COLO829 (cell line): ENCODE measurements at regions not wholly inside any gene's neighbourhood (a gene's known extent, or its start where the extent isn't known, plus 50 kb on each side); places are given as distances from the start of the nearest gene placed in this dataset.

Source experiments
- DNase-seq: peaks from one replicate; pipeline ENCODE4 v3.0.0; 2012; ENCODE audit warnings: low spot score

DNA sequence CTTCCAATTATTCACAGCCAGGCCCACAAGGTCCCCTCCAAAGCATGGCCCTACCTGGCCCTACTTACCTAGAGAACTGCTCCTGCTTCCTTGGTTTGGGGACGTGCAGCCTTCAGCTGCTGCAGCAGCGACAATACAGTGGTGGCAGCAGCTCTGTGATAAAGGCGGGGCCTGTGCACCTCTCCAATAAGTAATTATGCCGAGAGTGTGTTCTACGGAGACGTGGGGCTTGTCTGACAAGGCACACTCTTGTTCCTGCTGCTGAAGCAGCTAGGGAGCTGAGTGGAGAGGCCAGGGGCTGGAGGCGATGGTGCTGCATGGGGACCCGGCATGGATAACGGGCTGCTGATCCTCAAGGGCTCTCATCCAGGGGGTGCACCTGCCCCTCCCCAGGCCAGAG is 98.0 kb upstream of the THY1 start:
- no peak for DNase-seq

DNA sequence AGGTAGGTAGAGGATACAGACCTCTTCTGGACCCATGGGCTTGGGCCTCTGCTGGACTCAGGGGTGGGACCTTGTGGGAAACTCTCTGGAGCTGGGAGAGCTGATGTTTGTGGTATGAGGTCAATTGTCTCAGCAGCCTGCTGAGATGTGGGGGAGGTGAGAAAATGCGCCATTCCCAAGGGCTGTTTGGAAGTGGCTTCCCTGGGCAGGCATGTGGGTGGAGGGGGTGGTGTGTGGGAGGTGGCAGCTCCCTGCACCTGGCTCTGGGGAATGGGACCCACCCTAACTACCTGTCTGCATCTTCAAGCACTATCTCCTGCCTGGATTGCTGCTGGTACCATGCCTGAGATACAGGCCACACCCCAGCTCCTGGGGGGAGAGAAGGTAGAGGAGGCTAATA is 97.4 kb upstream of the THY1 start:
- no peak for DNase-seq

DNA sequence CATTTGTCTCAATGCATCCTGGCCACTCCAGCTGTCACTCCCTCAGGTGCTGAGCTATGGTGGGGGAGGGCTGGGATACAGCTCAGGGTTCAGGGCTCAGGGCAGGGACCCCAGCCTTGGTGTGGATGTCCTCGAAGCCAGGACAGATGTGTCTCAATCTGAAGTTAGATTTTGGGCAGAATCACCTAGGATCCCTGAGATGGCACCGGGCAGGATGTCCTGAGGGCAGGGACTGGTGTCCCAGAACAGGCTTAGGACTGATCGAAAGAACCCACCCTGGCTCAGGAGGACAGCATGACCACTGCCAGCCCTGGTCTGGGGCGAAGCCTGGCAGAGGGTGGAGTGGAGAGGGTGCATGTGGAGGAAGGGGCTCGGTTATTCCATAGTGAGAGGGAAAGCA is 96.8 kb upstream of the THY1 start:
- DNase-seq: no peak

DNA sequence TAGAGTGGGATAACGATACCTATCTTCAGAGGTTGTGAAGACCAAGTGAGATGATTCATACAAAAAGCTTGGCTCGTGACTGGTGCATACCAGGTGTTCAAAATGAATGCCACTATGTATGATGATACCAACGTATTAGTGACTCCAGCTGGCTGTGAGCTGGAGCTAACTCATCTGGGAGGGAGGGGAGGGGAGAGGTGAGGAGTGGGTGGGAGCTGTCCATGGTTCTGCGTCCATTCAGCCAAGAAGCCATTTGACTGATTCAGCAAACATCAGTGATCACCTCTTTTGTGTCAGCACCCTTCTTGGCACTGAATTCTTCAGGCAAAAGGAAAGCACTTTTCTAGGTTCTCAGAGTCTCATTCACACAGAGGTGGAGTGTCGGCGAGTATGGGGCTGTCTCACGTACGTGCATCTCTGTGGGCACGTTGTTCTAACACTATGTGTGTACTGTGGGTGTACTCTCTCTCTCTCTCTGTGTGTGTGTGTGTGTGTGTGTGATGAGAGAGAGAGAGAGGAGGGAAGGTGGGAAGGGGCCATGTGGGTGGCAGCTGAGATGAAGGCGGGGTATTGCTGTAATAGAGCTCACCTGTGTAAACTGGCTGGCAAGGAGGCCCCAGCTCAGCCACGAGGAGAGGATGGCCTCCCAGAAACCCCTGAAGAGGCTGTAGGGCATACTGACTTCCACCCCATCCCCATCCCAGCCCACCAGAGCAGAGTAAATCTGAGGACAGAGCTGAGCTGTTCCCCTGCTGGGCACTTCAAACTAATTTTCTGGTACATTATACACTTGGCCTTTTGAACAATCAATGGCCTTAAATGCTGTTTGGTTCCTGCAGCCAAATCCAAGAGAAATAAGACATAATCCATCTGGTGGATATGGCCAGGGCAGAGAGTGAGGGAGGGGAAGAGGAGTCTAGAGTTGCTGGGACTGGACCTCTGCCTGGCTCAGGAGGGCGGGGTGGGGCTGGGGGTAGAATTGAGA is 96.1 kb upstream of the THY1 start:
- DNase-seq: no peak

DNA sequence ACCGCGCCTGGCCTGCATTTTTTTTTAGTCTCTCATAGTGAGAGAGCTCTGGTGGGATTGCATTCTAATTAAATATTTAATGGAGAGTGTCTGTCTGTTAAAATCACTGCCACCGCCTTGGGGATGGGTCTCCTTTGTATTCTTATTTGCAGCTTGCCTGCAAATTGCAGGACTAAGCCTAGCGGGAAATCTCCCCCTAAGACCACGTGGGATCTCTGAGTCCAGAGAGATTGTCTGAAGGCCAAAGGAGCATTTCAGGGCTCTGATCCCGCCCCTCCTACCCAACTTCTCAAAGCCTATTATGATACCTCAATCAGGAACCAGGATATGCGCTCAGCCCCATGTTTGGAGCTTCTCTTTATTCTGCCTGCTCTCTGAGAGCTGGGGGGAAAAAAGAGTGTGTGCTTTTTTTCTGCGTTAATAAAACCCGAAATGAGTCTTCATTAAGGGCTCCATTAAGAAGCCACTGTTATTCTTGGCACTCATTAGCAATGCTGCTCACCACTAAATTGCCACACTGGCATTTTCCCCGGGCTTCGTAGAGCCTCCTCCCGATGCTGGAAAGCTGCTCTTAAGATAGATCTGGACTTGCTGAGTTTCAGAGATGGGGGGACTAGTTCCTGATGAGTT is 92.9 kb upstream of the THY1 start:
- DNase-seq: no peak

DNA sequence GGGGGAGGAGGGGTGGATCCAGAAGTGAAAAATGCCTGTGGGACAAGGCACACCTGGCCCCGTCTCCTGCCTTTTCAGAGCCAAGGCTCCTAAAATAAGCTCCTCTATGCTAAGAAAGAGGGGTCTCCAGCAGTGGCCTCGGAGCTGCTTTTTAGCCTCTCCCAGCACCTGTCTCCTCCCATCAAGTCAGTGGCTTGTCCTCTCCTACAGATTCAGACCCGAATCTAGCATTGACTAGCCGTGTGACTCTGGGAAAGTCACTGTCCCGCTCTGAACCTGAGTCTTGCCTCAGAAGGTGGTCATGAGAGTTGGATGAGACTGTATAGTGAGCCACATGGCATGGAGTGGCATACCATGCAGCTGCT is 90.8 kb upstream of the THY1 start:
- DNase-seq: no peak

DNA sequence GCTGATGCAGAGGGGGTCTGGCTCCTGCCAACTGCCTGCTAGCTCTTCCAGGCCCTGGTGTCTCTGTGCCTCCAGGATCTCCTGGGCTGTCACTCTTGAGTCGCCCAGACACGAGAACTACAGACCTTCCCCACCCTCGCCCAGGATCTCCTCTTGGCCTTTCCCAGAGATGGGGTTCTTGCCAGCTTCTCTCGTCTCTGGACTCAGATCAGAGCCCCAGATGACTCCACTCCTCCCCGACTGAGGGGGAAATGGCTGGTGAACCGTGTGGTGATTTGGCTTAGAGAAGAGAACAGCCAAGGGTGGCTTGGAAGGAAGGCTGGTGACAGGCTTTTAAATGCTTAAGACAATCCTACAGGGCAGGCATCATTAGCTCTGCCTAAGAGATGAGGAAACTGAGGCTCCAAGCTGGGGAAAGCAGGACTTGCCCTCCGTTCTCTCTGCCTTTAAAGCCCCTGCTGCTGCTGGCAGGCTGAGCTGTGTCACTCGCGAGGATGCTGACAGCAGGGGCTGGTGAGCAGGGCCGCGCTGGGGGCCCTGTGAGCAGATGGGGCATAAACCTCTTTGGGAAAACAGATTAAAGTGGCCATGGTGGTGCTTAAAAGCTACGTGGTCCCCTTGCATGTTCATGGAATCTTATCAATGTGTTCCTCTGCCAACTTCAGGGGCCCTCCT is 90.3 kb upstream of the THY1 start:
- DNase-seq: no peak

DNA sequence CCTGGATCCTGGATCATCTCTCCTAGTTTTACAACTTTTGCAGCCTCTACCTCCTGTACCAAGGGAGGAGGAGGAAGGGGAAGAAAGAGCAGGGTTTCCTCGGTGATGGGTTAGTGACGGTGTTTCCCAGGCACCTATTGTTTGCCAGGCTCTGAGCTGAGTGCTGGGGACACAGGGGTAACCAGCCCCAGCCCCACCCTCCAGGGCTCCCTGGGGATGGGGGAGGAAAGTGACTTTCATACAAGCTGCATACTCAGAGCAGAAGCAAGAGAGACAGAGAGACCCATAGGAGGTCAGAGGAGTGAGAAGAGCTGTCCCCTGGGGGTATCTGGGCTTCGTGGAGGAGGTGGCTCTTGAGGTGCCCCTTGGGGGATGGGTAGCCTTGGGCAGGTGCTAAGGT is 89.4 kb upstream of the THY1 start:
- DNase-seq: no peak

DNA sequence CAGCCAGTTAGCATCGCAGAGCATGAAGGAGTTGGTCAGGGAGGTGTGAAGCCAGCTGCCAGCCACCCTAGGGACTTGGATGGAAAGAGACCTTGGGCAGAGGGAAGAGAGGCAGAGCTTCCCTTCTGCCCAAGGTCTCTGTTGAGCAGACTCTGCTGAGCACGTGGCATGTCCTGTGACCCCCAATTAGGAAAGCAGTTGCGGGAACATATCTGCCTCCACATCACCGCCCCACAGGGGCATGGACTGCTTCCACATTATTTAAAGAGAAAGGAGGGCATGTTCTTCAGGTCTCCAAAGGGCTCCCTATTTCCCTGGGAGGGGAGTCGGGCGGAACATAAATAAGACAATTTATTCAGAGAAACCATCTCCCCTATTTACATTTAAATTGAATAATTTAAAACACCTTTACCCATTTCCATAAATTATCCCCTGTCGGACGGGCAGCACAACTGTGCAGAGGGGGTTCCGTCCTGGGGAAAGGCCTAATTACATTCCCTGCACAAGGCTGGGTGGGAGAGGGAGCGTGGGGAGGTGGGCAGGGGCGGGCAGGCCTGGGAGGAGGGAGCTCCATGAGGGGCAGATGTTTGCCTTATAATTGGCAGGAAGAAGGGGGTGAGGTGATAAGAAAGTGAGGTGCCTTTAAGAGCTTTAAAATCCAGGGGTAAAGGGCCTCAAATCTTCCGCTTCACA is 88.8 kb upstream of the THY1 start:
- DNase-seq: no peak

DNA sequence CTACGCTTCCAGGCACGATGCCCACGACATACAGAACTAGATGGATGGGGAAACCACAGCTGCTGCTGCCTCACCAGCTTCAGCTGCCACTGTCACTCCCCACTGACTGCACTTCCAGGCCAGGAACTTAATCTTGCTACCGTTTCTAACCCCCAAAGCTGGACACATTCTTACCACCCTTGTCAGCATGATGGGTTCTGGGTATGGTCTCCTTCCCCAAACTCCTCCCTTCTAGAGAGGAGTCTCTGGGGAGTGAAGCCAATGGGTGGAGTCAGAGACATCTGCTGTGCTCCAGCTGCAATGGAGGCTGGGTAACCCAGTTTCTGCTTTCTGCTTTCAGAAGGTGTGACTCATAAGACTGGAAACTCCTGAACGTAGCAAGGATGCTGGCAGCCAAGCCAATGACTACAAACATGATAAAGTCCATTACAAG is 87.0 kb upstream of the THY1 start:
- DNase-seq: no peak

DNA sequence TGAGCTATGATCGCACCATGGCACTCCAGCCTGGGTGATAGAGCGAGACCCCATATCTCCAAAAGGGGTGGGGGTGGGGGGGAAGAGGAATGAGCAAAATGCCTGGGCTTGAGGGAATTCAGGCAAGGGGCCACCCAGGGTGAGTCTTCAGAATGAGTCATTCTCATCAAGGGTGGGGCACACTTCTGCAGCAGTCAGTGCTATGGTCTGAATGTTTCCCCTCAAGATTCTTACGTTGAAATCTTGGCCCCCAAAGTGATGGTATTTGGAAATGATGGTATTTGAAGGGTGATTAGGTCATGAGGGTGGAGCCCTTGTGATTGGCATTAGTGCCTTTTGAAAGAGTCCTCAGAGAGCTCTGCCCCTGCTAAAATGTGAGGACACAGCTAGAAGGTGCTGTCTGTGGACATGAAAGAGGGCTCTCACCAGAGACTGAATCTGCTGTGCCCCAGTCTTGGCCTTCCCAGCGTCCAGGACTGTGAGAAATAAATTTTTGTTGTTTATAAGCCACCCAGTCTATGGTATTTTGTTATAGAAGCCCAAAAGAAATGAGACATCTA is 86.4 kb upstream of the THY1 start:
- DNase-seq: no peak

DNA sequence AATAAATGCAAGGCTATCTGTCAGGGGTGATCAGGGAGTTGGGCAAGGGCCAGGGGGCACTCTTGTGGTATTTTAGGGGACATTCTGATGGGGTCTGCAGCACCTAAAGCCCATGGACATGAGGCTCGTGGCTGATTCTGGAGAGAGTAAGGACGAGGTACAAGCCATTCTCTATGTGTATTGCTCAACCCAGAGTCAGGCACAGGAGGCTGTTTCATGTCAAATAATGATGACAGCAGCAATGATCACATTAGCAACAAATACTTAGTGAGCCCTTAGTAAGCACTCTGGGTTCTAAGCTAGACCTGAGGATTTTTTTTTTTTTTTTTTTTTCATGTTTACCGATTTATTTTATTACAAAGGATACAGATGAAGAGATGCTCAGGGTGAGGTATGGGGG is 83.5 kb upstream of the THY1 start:
- no peak for DNase-seq

DNA sequence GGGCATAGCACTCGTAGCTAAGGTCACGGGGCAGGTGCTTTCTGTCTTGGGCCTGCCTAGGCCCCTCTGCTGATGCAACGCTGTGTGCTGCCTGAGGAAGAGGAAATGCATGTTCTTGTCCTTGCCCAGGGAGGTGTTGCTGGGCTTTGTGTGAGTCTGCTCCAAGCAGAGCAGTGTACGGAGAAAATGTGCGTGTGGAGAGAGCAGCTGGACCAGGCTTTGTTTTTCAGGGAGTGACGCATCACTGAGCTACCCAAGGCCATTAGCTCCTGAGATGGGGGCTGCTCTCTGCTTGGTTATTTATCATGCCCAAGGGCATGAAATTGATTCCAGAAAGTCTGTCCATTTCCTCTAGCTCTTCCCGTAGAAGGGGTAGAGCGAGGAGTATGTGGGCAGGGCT is 82.9 kb upstream of the THY1 start:
- DNase-seq: no peak

DNA sequence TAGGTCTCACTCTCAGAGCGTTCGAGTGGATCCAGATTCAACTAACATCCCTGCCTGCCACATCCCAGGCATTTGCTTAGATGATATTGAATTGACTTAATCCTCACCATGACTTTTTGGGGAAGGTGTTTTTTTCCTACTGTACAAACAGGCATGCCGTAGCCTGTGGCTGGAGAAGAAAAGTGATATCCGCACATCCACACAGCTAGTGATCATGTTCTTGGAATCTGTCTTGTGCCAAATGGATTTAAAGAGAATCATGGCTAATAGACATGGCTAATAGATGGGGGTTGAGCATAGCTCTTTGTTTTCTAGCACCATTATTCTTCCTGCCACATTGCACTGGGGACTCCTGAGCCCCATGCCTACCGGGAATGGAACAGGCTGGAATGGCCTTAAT is 82.1 kb upstream of the THY1 start:
- DNase-seq: no peak

DNA sequence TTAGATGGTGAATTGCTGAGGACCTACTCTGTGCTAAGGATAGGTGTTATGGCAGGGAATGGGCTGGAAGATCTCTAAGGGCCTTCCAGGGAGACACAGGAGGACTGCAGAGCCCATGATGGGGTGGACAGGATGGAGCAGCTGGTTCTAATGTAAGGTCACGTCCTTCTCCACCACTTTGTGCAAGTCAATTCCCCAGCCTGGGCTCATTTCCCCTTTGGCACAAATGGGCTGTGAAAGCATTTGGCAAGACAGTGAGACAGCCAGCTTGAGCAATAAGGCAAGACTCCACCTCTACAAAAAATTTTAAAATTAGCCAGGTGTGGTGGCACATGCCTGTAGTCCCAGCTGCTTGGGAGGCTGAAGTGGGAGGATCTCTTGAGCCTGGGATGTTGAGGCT is 81.4 kb upstream of the THY1 start:
- DNase-seq: no peak

DNA sequence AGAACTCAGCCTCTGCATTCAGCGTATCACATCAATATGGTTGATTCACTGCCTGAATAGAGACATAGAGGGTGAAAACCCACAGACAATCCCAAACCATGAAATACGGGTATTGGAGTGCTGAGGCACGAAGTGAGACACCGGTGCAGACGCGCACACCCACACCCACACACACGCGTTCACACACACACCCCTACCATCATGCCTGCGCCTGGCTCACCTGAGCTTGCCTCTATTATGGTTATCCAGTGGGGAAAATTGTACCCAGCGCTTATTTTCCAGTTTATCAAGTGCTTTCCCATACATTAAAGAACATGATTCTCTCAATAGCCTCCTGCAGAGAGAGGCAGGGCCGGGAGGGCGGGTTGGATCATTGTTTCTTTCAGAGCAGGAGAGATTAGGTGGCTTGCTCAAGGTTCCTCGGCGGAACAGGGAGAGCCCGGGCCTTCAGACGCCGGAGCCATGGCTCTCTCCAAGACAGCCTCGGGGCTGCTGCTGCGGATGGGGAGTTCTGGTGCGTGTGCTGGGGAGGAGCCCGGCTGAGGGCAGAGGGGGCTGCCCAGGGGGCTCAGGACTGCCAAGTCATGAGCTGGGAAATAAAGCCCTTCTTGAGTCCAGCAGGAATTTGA is 78.9 kb upstream of the THY1 start:
- no peak for DNase-seq

DNA sequence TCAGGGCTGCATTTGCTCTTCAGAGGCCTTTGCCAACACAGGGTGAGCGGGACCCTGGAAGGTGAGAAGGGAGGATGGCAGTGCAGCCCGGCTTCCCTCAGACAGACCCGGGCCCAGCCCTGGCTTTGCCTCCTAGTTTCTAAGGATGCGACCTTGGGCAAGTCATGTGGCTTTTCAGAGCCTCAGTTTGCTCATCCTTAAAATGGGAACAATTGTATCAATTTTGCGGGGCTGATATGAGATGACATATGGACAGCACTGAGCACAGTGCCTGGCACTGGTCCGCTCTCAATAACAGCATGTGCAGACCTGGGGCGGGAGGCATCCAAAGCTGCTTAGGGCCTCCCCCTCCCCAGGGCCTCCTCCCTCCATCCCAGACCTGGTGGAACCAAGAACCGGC is 74.7 kb upstream of the THY1 start:
- DNase-seq: no peak

DNA sequence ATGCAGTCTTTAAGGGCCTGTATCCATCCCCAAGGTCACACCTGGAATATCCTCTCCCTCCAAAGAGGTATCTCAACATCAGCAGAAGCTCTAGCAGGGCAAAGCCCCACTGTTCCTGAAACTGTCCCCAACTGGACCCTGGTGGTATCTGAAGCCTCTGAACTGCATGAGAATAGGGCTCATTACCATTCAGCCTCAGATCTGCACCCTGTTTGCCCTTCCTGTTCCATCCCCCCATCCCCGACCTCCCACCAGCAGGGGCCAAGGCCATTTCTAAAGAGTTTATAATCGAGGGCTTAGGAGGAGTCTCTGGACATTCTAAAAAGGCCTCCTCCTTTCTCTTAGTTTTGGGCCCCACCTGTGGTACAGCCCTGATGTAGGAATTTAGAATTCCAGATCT is 74.0 kb upstream of the THY1 start:
- DNase-seq: no peak

DNA sequence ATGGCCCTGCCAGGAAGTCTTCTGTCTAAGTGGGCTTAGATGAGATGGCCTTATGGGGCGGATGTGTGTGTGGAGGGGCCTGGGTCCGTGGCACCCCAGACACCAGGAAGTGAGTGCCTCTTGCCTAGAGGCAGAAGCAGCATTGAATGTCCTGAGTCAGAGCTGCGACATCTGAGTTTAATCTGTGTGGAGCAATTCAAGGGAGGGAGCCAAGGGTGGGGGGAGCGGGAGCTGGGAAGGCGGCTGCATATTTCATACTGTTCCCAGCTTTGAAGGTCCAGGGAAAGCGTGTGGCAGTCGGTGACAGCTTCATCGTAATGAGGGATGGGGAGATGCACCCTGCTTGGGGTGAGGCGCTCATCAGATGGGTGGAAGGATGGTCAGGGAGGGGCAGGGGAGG is 73.5 kb upstream of the THY1 start:
- no peak for DNase-seq

DNA sequence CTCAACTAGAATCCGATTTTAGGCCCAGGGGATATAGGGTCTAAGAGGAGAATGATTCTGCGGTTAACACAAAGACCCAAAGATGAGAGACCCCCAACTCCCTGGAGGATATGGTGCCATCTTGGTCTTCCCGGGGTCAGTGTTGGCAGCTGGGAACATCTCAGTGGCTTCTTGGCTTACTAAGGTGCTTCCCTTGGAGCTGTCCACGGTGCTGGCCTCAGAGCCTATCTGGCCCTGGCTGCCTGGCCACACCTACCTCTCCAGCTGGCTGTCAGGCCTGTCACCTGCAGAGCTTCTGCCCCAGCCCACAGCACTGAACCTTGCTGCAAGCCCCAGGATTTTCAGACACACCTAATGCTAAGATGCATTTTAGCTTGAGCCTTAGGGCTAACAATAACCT is 70.7 kb upstream of the THY1 start:
- no peak for DNase-seq

DNA sequence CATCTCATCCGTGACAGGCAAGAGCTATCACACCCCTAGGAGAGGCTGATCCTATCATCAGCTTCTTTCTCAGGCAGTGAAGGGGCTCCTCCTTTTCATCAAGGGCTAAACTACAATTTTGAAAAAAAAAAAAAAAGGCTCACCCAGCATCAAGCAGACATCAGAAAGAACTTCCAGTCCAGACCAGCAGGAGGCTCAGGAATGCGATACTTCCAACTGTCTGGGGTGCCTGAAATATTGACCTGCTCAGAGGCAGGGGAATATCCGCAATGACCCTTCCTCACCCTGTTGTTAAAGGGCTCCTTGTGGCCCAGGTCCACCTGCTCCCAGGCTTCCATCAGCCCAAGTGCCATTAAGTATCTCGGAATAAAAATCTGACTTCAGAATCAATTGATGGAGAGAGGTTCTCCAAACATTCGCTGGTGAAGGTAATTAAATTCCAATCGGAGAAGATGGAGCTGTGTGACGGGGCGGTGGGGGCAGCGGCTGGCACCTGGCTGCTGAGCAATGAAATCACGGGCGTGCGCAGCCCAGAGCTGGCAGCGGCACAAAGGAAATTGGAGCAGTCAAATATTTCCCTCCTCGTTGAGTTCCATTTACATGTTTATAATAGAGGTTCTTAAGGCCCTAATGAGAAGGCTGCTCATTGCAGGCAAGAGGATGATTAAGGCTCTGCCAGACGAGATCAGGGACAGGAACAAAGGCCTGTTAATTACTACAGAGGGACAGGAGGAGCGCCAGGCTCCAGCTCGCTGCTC is 69.0 kb upstream of the THY1 start:
- DNase-seq: no peak
